GM12872 (cell line): ENCODE measurements at regions not wholly inside any gene's neighbourhood (a gene's known extent, or its start where the extent isn't known, plus 50 kb on each side); places are given as distances from the start of the nearest gene placed in this dataset.

Experiments used
- TF ChIP-seq, protein P1 (sequence below): IDR thresholded peaks from 3 replicates; pipeline ENCODE4 v1.5.1; 2011; ENCODE audit warnings: low read depth, mild to moderate bottlenecking, low read length, moderate library complexity; ENCODE audit not compliant: insufficient read depth

DNA sequence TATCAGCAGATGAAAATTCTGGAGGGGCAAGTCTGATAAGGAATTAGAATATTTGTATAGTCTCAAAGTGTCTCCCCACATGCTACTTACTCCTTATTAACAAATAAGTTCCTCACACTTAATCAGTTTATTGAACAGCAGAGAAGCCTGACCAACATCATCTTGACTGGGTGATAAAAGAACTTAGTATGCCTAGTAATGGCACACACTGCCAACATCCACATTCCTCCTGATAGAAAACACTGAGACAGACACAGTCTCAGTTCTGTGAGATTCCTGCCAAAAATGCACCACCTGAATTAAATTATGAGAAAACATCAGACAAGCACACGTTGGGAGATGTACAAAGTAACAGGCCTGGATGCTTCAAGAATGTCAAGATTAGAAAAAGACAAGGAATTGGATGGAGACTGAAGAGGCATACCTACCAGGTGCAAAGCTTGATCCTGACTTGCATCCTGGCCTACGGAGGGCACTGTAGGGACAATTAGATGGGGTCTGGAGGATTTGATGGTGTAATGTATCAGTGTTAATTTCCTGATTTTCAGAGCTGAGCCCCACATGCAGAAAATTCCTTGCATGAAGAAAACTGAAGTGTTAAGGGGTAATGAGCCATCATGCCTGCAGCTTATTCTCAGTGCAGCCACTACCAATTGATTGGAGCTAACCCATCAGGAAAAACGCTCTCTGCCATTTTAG lies 200.4 kb upstream of the SH3BP4 start:
- TF ChIP-seq, protein P1, sequence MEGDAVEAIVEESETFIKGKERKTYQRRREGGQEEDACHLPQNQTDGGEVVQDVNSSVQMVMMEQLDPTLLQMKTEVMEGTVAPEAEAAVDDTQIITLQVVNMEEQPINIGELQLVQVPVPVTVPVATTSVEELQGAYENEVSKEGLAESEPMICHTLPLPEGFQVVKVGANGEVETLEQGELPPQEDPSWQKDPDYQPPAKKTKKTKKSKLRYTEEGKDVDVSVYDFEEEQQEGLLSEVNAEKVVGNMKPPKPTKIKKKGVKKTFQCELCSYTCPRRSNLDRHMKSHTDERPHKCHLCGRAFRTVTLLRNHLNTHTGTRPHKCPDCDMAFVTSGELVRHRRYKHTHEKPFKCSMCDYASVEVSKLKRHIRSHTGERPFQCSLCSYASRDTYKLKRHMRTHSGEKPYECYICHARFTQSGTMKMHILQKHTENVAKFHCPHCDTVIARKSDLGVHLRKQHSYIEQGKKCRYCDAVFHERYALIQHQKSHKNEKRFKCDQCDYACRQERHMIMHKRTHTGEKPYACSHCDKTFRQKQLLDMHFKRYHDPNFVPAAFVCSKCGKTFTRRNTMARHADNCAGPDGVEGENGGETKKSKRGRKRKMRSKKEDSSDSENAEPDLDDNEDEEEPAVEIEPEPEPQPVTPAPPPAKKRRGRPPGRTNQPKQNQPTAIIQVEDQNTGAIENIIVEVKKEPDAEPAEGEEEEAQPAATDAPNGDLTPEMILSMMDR, result no peak

DNA sequence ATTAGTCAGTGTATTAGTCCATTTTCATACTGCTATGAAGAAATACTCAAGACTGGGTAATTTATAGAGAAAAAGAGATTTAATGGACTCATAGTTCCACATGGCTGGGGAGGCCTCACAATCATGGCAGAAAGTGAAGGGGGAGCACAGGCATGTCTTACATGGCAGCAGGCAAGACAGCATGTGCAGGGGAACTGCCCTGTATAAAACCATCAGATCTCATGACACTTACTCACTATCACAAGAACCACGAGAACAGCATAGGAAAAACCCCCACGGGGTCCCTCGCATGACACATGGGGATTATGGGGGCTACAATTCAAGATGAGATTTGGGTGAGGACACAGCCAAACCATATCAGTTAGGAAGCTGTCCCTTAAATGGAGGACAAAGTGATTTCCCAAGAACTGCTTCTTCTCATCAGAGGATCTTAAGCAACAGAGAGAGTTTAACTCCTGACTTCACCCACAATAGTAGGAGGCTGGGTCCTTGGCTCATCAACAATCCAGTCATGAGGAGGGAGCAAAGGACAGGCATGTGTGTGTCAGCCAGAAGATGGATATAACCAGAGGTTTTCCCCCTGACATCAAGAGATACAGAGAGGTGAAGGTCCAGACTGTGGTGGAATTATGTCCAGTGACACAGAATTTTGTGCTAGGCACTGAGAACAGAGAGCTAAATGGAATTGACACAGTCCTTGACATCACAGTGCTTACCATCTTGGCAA lies 203.8 kb upstream of the SH3BP4 start:
- TF ChIP-seq, protein P1, result no peak

DNA sequence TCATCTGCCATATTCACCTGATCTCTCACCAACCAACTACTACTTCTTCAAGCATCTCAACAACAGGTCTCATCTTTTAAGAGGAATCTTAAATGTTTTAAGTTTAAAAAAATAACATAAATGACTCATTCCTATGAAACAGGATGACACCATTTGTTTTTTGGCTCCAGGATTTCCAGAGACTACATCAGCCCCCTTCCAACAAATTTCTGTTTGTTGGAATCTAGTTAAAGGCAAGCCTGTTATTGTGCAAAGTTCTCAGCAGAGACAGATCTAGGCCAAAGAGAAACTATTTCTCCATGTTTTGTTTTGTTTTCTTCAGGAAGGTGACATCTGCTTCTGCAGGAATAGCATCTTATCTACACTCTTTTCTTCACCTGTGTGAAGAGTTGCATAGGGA lies 204.8 kb upstream of the SH3BP4 start:
- TF ChIP-seq, protein P1, result no peak

DNA sequence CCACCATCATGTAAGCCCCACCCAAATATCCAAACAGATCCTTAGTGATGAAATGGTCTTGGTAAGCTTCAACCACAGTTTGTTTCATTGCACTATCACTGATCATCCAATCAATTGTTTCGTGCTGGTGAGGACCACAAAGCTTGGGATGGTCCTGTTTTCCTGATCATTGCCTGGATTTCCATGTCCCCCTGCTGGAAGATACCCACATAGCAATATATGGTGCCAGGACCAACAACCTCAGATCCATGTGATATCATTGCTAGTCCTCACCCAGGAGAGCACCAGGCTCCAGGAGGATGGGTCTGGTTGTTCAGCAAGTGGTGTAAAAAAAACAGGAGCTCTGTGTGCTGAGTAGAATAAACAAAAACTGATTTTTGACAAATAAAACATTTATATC lies 206.5 kb upstream of the SH3BP4 start:
- TF ChIP-seq, protein P1, result peak; percentile 28; the same call in 2 of the 3 replicates

DNA sequence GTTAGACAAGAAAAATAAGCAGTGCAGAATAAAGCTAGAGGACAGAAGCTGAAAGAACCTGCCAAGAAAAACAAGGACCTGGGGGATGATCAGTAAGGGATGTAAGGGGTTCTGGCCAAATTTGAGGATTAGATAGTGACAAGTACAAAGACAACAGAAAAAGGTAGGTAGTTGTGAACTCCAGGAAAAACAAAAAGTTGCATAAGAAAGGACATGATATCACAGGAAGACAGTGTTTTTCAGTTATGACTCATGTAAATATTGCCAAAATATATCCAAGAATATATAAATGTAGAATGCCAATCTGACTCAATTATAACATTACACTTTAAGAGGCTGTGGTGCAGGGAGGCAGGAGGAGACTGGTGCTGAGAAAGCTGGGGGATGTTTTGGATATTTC lies 209.8 kb upstream of the SH3BP4 start:
- TF ChIP-seq, protein P1, result no peak

DNA sequence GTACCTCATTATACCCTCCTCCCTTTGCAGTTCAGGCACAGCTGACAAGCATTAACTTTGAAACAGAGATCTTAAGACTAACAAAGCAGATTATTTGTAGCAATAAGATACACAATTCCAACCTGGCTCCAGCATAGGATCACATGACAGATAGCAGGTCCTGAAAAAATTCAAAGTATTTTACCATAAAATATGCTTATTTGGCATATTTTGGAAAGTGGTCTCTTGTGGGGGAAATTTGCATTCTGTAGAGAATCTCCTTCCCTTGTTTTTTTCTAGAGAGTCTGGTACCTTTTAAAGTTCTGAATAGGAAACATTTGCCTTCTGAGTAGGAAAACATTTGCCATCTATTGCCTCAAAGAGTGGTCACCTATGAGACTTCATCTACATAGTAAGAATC lies 212.8 kb upstream of the SH3BP4 start:
- TF ChIP-seq, protein P1, result no peak

DNA sequence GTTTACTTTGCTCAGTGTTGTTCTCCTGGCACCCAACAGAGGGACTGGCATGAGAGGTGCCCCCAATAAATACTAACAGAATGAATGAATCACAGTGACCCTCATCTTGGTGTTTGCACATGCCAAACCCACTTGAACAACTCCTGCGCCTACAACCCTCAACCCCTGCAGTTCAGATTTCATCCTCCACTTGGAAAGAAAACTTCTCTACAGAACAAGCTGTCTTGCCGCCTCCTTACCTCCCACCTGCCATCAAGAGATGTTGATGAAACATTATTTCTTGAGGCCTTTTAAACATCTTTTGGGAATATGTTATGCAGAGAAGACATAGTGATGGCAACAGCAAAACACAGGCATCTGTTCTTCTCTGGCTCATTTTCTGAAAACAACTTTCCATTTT lies 216.0 kb upstream of the SH3BP4 start:
- TF ChIP-seq, protein P1, result no peak
